Panc1 (cell line): ENCODE measurements at regions not wholly inside any gene's neighbourhood (a gene's known extent, or its start where the extent isn't known, plus 50 kb on each side); places are given as distances from the start of the nearest gene placed in this dataset.

ENCODE experiments used
- POLR2AphosphoS5 ChIP-seq: IDR thresholded peaks from 2 replicates; pipeline ENCODE4 v1.6.1; 2012; ENCODE audit warnings: mild to moderate bottlenecking, low read depth, low read length, moderate library complexity
- TF ChIP-seq, protein P1 (sequence below): fragments of 450-650 bp; IDR thresholded peaks from 2 replicates; pipeline ENCODE4 v1.5.1; 2017; ENCODE audit warnings: mild to moderate bottlenecking
- TF ChIP-seq, protein P2 (sequence below), 2 experiments: IDR thresholded peaks; 2 replicates each; pipeline ENCODE4 v1.6.1; 2011 to 2012; ENCODE audit warnings: low read depth in 2 of 2, control low read depth in 1 of 2, low read length in 1 of 2, mild to moderate bottlenecking in 1 of 2, moderate library complexity in 1 of 2; ENCODE audit not compliant: insufficient read depth in 1 of 2

DNA sequence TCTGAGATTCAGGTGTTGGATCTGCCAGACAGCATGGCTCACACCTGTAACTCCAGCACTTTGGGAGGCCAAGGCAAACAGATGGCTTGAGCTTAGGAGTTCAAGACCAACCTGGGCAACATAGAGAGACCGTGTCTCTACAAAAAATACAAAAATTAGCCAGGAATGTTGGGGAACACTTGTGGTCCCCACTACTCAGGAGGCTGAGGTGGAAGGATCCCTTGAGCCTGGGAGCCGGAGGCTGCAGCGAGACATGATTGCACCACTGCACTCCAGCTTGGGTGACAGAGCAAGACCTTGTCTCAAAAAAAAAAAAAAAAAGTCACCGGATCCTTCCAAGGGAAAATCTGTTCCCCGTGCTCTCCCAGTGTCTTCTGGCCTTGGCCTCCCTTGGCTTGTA, 109.2 kb downstream of the IRS2 start:
- TF ChIP-seq, protein P1, sequence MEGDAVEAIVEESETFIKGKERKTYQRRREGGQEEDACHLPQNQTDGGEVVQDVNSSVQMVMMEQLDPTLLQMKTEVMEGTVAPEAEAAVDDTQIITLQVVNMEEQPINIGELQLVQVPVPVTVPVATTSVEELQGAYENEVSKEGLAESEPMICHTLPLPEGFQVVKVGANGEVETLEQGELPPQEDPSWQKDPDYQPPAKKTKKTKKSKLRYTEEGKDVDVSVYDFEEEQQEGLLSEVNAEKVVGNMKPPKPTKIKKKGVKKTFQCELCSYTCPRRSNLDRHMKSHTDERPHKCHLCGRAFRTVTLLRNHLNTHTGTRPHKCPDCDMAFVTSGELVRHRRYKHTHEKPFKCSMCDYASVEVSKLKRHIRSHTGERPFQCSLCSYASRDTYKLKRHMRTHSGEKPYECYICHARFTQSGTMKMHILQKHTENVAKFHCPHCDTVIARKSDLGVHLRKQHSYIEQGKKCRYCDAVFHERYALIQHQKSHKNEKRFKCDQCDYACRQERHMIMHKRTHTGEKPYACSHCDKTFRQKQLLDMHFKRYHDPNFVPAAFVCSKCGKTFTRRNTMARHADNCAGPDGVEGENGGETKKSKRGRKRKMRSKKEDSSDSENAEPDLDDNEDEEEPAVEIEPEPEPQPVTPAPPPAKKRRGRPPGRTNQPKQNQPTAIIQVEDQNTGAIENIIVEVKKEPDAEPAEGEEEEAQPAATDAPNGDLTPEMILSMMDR: no peak
- no peak for TF ChIP-seq POLR2AphosphoS5
- TF ChIP-seq, protein P2, sequence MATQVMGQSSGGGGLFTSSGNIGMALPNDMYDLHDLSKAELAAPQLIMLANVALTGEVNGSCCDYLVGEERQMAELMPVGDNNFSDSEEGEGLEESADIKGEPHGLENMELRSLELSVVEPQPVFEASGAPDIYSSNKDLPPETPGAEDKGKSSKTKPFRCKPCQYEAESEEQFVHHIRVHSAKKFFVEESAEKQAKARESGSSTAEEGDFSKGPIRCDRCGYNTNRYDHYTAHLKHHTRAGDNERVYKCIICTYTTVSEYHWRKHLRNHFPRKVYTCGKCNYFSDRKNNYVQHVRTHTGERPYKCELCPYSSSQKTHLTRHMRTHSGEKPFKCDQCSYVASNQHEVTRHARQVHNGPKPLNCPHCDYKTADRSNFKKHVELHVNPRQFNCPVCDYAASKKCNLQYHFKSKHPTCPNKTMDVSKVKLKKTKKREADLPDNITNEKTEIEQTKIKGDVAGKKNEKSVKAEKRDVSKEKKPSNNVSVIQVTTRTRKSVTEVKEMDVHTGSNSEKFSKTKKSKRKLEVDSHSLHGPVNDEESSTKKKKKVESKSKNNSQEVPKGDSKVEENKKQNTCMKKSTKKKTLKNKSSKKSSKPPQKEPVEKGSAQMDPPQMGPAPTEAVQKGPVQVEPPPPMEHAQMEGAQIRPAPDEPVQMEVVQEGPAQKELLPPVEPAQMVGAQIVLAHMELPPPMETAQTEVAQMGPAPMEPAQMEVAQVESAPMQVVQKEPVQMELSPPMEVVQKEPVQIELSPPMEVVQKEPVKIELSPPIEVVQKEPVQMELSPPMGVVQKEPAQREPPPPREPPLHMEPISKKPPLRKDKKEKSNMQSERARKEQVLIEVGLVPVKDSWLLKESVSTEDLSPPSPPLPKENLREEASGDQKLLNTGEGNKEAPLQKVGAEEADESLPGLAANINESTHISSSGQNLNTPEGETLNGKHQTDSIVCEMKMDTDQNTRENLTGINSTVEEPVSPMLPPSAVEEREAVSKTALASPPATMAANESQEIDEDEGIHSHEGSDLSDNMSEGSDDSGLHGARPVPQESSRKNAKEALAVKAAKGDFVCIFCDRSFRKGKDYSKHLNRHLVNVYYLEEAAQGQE (IDR thresholded peaks at IDR 0.05; ENCODE audit: insufficient read depth in 1 of 2, low read depth in 2 of 2, low read length in 1 of 2): no peak
